ENCODE measurements at regions not wholly inside any gene's neighbourhood (a gene's known extent, or its start where the extent isn't known, plus 50 kb on each side); places are given as distances from the start of the nearest gene placed in this dataset.
"Not testable (repeated sequence)": the region's sequence is repeated elsewhere in the genome, so short reads cannot be mapped to it uniquely, and the experiment has no call there.

DNA sequence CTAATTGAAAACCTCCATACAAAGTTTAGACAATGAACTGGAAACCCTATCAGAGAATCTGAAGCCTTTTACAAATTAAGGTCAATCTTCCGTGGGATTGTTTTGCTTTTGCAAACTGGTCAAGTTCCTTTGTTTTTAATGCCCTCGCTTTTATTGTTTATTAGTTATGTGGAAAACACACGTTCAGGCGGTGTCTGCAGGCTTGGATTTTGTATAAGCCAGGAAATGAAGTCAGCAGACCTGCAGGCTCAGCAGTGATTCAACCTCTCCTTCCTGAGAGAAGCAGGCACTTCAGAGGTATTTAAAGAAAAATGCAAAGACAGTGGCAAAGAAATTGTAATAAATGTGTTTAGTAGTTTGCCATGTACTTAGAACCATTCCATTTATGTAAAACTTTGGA lies 103.4 kb upstream of the PDE10A start:
- Histone ChIP-seq H3K4me1 (ENCODE audit: control insufficient read depth, insufficient read depth, low read length) (no peaks in the 10 kb centered on the region), H3K36me3 (ENCODE audit: control insufficient read depth, insufficient read depth, low read length) (no peaks in the 10 kb centered on the region), H3K4me3 (ENCODE audit: low read depth in 2 of 2, low read length in 2 of 2) (no peak overlapping the region), H3K9me3 (ENCODE audit: control insufficient read depth, insufficient read depth, low read depth, low read length) (peaks cover 7% of the 10 kb centered on the region; the same call in 1 of the 2 replicates), H3K27ac (ENCODE audit: low read length) (no peak overlapping the region), H3K27me3 (ENCODE audit: control insufficient read depth, insufficient read depth, low read length) (no peaks in the 10 kb centered on the region; the same call in 1 of the 2 replicates)
- ATAC-seq: no peak
- CTCF ChIA-PET: no interaction called here
- intact Hi-C loops (cut with micrococcal nuclease; ENCODE audit: unreplicated experiment): no loop called here
- in situ Hi-C loops (cut with HindIII; ENCODE audit: low pct_unique_long_range_greater_than_20kb, low sequenced_read_pairs): no loop called here
- DNase-seq (ENCODE audit: low read depth, low spot score): peak; percentile 2
- POLR2A ChIA-PET: no interaction called here
- BruUV-seq (replicated peaks): no TSS peak
- TF ChIP-seq REST (IDR thresholded peaks at IDR 0.05; ENCODE audit: insufficient read depth in 1 of 2, low read depth in 2 of 2, low read length in 1 of 2): no peak
- TF ChIP-seq, protein P1, sequence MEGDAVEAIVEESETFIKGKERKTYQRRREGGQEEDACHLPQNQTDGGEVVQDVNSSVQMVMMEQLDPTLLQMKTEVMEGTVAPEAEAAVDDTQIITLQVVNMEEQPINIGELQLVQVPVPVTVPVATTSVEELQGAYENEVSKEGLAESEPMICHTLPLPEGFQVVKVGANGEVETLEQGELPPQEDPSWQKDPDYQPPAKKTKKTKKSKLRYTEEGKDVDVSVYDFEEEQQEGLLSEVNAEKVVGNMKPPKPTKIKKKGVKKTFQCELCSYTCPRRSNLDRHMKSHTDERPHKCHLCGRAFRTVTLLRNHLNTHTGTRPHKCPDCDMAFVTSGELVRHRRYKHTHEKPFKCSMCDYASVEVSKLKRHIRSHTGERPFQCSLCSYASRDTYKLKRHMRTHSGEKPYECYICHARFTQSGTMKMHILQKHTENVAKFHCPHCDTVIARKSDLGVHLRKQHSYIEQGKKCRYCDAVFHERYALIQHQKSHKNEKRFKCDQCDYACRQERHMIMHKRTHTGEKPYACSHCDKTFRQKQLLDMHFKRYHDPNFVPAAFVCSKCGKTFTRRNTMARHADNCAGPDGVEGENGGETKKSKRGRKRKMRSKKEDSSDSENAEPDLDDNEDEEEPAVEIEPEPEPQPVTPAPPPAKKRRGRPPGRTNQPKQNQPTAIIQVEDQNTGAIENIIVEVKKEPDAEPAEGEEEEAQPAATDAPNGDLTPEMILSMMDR (IDR thresholded peaks at IDR 0.05): no peak
- no peak for TF ChIP-seq TCF7L2 (IDR thresholded peaks at IDR 0.05; ENCODE audit: low read depth, low read length)
- TF ChIP-seq POLR2AphosphoS5 (IDR thresholded peaks at IDR 0.05; ENCODE audit: low read depth, low read length): no peak
- no peak for TF ChIP-seq SIN3A (IDR thresholded peaks at IDR 0.05; ENCODE audit: borderline replicate concordance, insufficient read depth, low read depth, low read length)

GRCh38 chr6:165766026-165766425 lies 103.0 kb upstream of the PDE10A start:
- Histone ChIP-seq H3K27ac (ENCODE audit: low read length) (no peak overlapping the region), H3K9me3 (ENCODE audit: control insufficient read depth, insufficient read depth, low read depth, low read length) (peaks cover 10% of the 10 kb centered on the region; the same call in 1 of the 2 replicates), H3K27me3 (ENCODE audit: control insufficient read depth, insufficient read depth, low read length) (no peaks in the 10 kb centered on the region; the same call in 1 of the 2 replicates), H3K4me3 (ENCODE audit: low read depth in 2 of 2, low read length in 2 of 2) (no peak overlapping the region), H3K4me1 (ENCODE audit: control insufficient read depth, insufficient read depth, low read length) (no peaks in the 10 kb centered on the region), H3K36me3 (ENCODE audit: control insufficient read depth, insufficient read depth, low read length) (no peaks in the 10 kb centered on the region)
- TF ChIP-seq POLR2AphosphoS5 (IDR thresholded peaks at IDR 0.05; ENCODE audit: low read depth, low read length) (no peak), SIN3A (IDR thresholded peaks at IDR 0.05; ENCODE audit: borderline replicate concordance, insufficient read depth, low read depth, low read length) (no peak), REST (IDR thresholded peaks at IDR 0.05; ENCODE audit: insufficient read depth in 1 of 2, low read depth in 2 of 2, low read length in 1 of 2) (no peak), TCF7L2 (IDR thresholded peaks at IDR 0.05; ENCODE audit: low read depth, low read length) (no peak)
- TF ChIP-seq, protein P1 (IDR thresholded peaks at IDR 0.05): no peak
- intact Hi-C loops (cut with micrococcal nuclease; ENCODE audit: unreplicated experiment) (no loop called here), in situ Hi-C loops (cut with HindIII; ENCODE audit: low pct_unique_long_range_greater_than_20kb, low sequenced_read_pairs) (no loop called here)
- ATAC-seq: no peak
- no TSS peak for BruUV-seq (replicated peaks)
- CTCF ChIA-PET: no interaction called here
- POLR2A ChIA-PET: no interaction called here
- DNase-seq (ENCODE audit: low read depth, low spot score): no peak

GRCh38 chr6:165765256-165765655 lies 102.2 kb upstream of the PDE10A start:
- peaks cover 10% of the 10 kb centered on the region; the same call in 1 of the 2 replicates for H3K9me3 ChIP-seq (ENCODE audit: control insufficient read depth, insufficient read depth, low read depth, low read length)
- H3K27ac ChIP-seq (ENCODE audit: low read length); CTCF ChIA-PET; H3K36me3 ChIP-seq (ENCODE audit: control insufficient read depth, insufficient read depth, low read length); H3K4me1 ChIP-seq (ENCODE audit: control insufficient read depth, insufficient read depth, low read length); ATAC-seq; POLR2A ChIA-PET; BruUV-seq (replicated peaks); DNase-seq (ENCODE audit: low read depth, low spot score); intact Hi-C loops (cut with micrococcal nuclease; ENCODE audit: unreplicated experiment); H3K27me3 ChIP-seq (ENCODE audit: control insufficient read depth, insufficient read depth, low read length); in situ Hi-C loops (cut with HindIII; ENCODE audit: low pct_unique_long_range_greater_than_20kb, low sequenced_read_pairs); H3K4me3 ChIP-seq (ENCODE audit: low read depth in 2 of 2, low read length in 2 of 2): not testable (repeated sequence)

Measured in Panc1 (cell line).